GM12878 (cell line): ENCODE measurements at regions not wholly inside any gene's neighbourhood (a gene's known extent, or its start where the extent isn't known, plus 50 kb on each side); places are given as distances from the start of the nearest gene placed in this dataset.

Source experiments
- ATAC-seq: fragments of 200-7000 bp; cut with Tn5 transposase; 3 replicates; pipeline ENCODE4 v1.9.1; 2020; ENCODE audit warnings: mild to moderate bottlenecking, moderate library complexity
- BruUV-seq: library from RNA; stranded (reverse); fragments of 400-500 nt; replicated peaks from 2 replicates; lab custom pipeline; 2021; lab: Mats Ljungman, UMichigan
- CTCF ChIA-PET: fragments of 300-600 bp; sonication (Branson Sonifier 250); formaldehyde crosslinking; extraction: SDS; loops from one replicate; lab custom pipeline; 2021; ENCODE audit warnings: inconsistent platforms; lab: Yijun Ruan, JAX
- POLR2A ChIA-PET: fragments of 350-600 bp; formaldehyde crosslinking; extraction: SDS; loops from one replicate; lab custom pipeline; 2021; ENCODE audit warnings: inconsistent platforms; lab: Charles Lee
- RAD21 ChIA-PET: fragments of 300-600 bp; sonication (Branson Sonifier 250); formaldehyde crosslinking; loops from one replicate; lab custom pipeline; 2023; ENCODE audit warnings: antibody characterized with exemption; ENCODE audit not compliant: unreplicated experiment; lab: Charles Lee
- SMC1A ChIA-PET: fragments of 300-600 bp; sonication (Branson Sonifier 250); formaldehyde crosslinking; loops from one replicate; lab custom pipeline; 2023; ENCODE audit not compliant: unreplicated experiment, uncharacterized antibody; lab: Charles Lee
- DNase-seq: peaks from one replicate; pipeline ENCODE4 v3.0.0-alpha.2; 2011; ENCODE audit warnings: low read depth, low spot score
- FAIRE-seq: peaks from 3 replicates; lab custom pipeline; 2011; peaks lifted over from hg19 to GRCh38; lab: Jason Lieb, UNC
- H2AFZ ChIP-seq: 2 replicates; pipeline ENCODE4 v1.6.0; 2011; ENCODE audit warnings: low read depth, low read length, control low read depth; ENCODE audit not compliant: control insufficient read depth
- H3K27ac ChIP-seq: 2 replicates; pipeline ENCODE4 v1.5.1; 2011; ENCODE audit warnings: control low read depth; ENCODE audit not compliant: control insufficient read depth, insufficient read depth
- H3K27me3 ChIP-seq, 2 experiments: replicated peaks in 1 of 2; 2 replicates each; pipeline versions ENCODE4 v1.6.0 to v1.6.1; 2011; ENCODE audit warnings: low read length in 1 of 2; ENCODE audit not compliant: control insufficient read depth in 2 of 2, insufficient read depth in 2 of 2
- H3K36me3 ChIP-seq, 2 experiments: 2 replicates each; pipeline ENCODE4 v1.5.1; 2011; ENCODE audit warnings: low read length in 1 of 2; ENCODE audit not compliant: control insufficient read depth in 2 of 2, insufficient read depth in 2 of 2
- H3K4me1 ChIP-seq: 2 replicates; pipeline ENCODE4 v1.6.1; 2011; ENCODE audit warnings: mild to moderate bottlenecking, low read length, moderate library complexity, mixed read lengths; ENCODE audit not compliant: control insufficient read depth, insufficient read depth
- H3K4me2 ChIP-seq: 2 replicates; pipeline ENCODE4 v1.6.0; 2011; ENCODE audit warnings: control low read depth; ENCODE audit not compliant: control insufficient read depth, insufficient read depth
- H3K4me3 ChIP-seq: fragments of 200-600 bp; sonication (generic); 2 replicates; pipeline ENCODE4 v1.5.1; 2016
- H3K79me2 ChIP-seq: 2 replicates; pipeline ENCODE4 v1.6.0; 2011; ENCODE audit warnings: low read length; ENCODE audit not compliant: control insufficient read depth, insufficient read depth
- H3K9ac ChIP-seq: 2 replicates; pipeline ENCODE4 v1.8.0; 2011; ENCODE audit warnings: low read length, control low read depth, mixed read lengths; ENCODE audit not compliant: control insufficient read depth, insufficient read depth
- H3K9me3 ChIP-seq: replicated peaks from 3 replicates; pipeline ENCODE4 v1.5.1; 2011; ENCODE audit warnings: mild to moderate bottlenecking, low read length; ENCODE audit not compliant: control insufficient read depth, insufficient read depth
- H4K20me1 ChIP-seq: 2 replicates; pipeline ENCODE4 v1.6.0; 2011; ENCODE audit not compliant: control insufficient read depth, insufficient read depth
- ATF7 ChIP-seq: fragments of 450-650 bp; IDR thresholded peaks from 2 replicates; pipeline ENCODE4 v1.6.1; 2016; ENCODE audit warnings: low read depth, mild to moderate bottlenecking
- BMI1 ChIP-seq: fragments of 450-650 bp; IDR thresholded peaks from 2 replicates; pipeline ENCODE4 v1.6.1; 2016; ENCODE audit warnings: mild to moderate bottlenecking, moderate library complexity, borderline replicate concordance
- E2F8 ChIP-seq: fragments of 450-650 bp; IDR thresholded peaks from 2 replicates; pipeline ENCODE4 v1.6.1; 2018; ENCODE audit warnings: mild to moderate bottlenecking, low read depth, moderate library complexity; ENCODE audit not compliant: partially characterized antibody
- IRF5 ChIP-seq: fragments of 450-650 bp; IDR thresholded peaks from 2 replicates; pipeline ENCODE4 v1.6.1; 2017; ENCODE audit warnings: borderline replicate concordance
- MEF2B ChIP-seq: fragments of 450-650 bp; IDR thresholded peaks from 2 replicates; pipeline ENCODE4 v1.6.1; 2018; ENCODE audit warnings: mild to moderate bottlenecking, moderate library complexity; ENCODE audit not compliant: partially characterized antibody, poor library complexity, severe bottlenecking
- POLR2A ChIP-seq: IDR thresholded peaks from 2 replicates; pipeline ENCODE4 v1.6.1; 2011; ENCODE audit warnings: low read depth, mild to moderate bottlenecking, low read length
- YBX1 ChIP-seq: fragments of 450-650 bp; IDR thresholded peaks from 2 replicates; pipeline ENCODE4 v1.6.1; 2016; ENCODE audit warnings: antibody characterized with exemption
- ZNF24 ChIP-seq: fragments of 450-650 bp; IDR thresholded peaks from 2 replicates; pipeline ENCODE4 v1.6.1; 2017; ENCODE audit warnings: antibody characterized with exemption, mild to moderate bottlenecking
- ZNF592 ChIP-seq: fragments of 450-650 bp; IDR thresholded peaks from 2 replicates; pipeline ENCODE4 v1.6.1; 2017; ENCODE audit warnings: mild to moderate bottlenecking, moderate library complexity
- ZNF687 ChIP-seq: fragments of 450-650 bp; IDR thresholded peaks from 2 replicates; pipeline ENCODE4 v1.6.1; 2017; ENCODE audit warnings: mild to moderate bottlenecking, moderate library complexity
- WGBS: methylation state at CpG from one replicate; pipeline ENCODE4 v1.1.6; 2016; ENCODE audit warnings: low lambda C conversion rate; ENCODE audit not compliant: insufficient replicate concordance, insufficient coverage; ENCODE audit errors: missing lambda C conversion rate; 5-methylcytosine and 5-hydroxymethylcytosine counted together
- in situ Hi-C: fragments of 300-500 bp; cut with MboI; formaldehyde crosslinking; loops from 9 replicates; pipeline ENCODE4 v1.14.3; 2018; ENCODE audit warnings: mixed read lengths
- intact Hi-C: fragments of 100-400 bp; cut with micrococcal nuclease; formaldehyde crosslinking; loops from one replicate; pipeline ENCODE4 v1.14.2; 2022; ENCODE audit not compliant: unreplicated experiment

- FAIRE-seq (no peak), DNase-seq (no peak), ATAC-seq (no peak)
- Histone ChIP-seq H2AFZ (no peak overlapping the region), H3K27ac (no peak overlapping the region), H3K4me3 (no peak overlapping the region), H3K4me2 (no peak overlapping the region), H3K79me2 (no peaks in the 10 kb centered on the region), H3K27me3 (no peaks in the 10 kb centered on the region), H3K4me1 (no peaks in the 10 kb centered on the region), H3K9ac (no peak overlapping the region), H3K36me3 (no peaks in the 10 kb centered on the region), H4K20me1 (no peaks in the 10 kb centered on the region), H3K9me3 (no peaks in the 10 kb centered on the region)
- RAD21 ChIA-PET = interaction anchor here (0.6 kb wide), 1 partner anchor 950 kb away, joined by 3 read pairs; no protein-coding TSS in a partner anchor
- CTCF ChIA-PET = interaction anchor here (0.6 to 1.0 kb wide), 2 partner anchors 23 to 73 kb away, joined by 3 read pairs; no protein-coding TSS in a partner anchor
- intact Hi-C loops (no loop called here), in situ Hi-C loops (no loop called here)
- 21% methylated on average over 2 of the region's 2 CpGs for WGBS
- POLR2A ChIA-PET = no interaction called here
- SMC1A ChIA-PET = no interaction called here
- no TSS peak for BruUV-seq
- no peak for TF ChIP-seq YBX1
- no peak for TF ChIP-seq E2F8
- no peak for TF ChIP-seq BMI1
- no peak for TF ChIP-seq POLR2A
- TF ChIP-seq ATF7 = no peak
- no peak for TF ChIP-seq MEF2B
- TF ChIP-seq ZNF24 = no peak
- TF ChIP-seq ZNF592 = no peak
- TF ChIP-seq ZNF687 = no peak
- no peak for TF ChIP-seq IRF5
These were observed 588.0 kb upstream of the ARID1B start for GRCh38 chr6:156189195-156189594.
